DMS 273 treated with DMSO at 0.1 percent for 48 hours (cell line): ENCODE measurements at regions not wholly inside any gene's neighbourhood (a gene's known extent, or its start where the extent isn't known, plus 50 kb on each side); places are given as distances from the start of the nearest gene placed in this dataset.

ENCODE experiments used
- DNase-seq: peaks from one replicate; lab custom pipeline; 2025; lab: John Stamatoyannopoulos, UW

GRCh38 chr16:17861981-17862479, 391.3 kb upstream of the XYLT1 start:
- no peak for DNase-seq

DNA sequence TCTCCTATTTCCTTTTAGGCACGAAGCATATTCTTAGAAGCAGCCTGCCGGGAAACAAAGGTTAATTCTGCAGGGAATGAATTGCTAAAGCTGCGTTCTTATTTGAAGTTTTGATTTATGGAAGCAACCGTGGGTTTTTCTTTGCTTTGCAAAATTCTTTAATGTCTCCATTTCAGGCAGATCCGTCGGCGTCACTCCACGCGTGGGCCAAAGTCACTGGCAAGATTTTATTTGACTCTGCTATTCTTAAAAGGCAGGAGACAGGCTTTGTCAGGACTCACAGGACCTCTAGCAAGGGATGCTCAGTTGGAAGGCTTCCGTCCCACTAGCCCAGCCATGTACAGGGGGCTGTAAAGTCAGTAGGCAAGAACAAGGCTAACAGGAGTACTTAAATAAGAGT, 387.3 kb upstream of the XYLT1 start:
- DNase-seq = no peak

GRCh38 chr16:17853958-17854357, 383.2 kb upstream of the XYLT1 start:
- DNase-seq = no peak

DNA sequence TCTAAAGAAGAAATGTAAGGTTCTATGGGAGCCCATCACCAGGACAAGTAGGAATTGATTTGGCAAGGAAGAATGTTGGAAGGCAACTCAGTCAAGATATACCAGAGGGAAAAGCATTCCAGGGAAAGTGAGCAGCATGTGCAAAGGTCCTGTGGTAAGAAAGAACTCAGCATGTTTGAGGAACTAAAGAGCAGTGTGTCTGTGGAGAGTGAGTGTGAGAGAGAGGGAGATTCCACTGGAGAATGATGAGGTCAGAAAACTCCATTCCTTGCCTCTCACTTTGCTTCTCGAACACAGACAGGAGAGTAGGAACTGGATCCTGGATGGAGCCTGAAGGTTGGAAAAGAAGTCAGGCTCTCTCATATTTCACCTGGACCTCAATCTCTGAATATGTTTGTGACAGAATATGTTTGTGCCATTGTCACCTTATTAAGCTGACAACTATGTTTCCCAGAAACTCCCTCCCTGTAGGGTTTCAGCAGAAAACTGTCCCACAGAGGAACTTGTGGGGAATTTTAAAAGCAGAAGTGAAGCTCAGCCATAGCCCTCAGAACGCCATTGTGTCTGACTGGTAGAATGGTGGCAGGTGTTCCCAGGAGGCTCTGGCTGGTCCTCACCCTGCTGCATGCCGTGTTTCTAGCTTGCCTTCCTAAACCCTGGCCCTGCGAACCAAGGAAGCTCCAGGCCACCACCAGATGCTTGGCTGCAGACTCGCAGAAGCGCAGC, 382.4 kb upstream of the XYLT1 start:
- no peak for DNase-seq

GRCh38 chr16:17850581-17851250, 380.0 kb upstream of the XYLT1 start:
- DNase-seq = peak; percentile 1

- DNase-seq = no peak
Measured at GRCh38 chr16:17847234-17847795, 376.6 kb upstream of the XYLT1 start.

DNA sequence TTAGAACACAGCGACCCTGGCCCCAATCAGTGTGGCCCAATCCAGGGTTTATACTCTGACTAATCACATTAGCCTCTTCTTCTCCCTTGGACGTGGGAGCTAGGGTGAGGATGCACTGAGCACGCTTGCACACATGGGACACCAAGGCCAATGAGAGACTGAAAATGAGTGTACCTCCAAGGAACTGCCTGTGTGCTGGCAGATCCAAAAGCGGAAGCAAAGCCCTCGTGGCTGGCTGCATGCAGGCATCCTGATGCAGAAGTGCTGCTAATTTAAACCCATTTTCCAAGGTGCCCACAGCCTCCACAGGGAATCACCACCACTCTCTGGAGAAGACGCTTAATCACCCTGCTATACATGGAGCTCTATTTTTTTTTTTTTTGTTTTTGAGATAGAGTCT, 375.3 kb upstream of the XYLT1 start:
- DNase-seq = no peak

- no peak for DNase-seq
Measured at GRCh38 chr16:17845031-17845430, 374.3 kb upstream of the XYLT1 start.

GRCh38 chr16:17843905-17844304, 373.1 kb upstream of the XYLT1 start:
- DNase-seq = no peak

GRCh38 chr16:17839907-17840306, 369.1 kb upstream of the XYLT1 start:
- DNase-seq = no peak

DNA sequence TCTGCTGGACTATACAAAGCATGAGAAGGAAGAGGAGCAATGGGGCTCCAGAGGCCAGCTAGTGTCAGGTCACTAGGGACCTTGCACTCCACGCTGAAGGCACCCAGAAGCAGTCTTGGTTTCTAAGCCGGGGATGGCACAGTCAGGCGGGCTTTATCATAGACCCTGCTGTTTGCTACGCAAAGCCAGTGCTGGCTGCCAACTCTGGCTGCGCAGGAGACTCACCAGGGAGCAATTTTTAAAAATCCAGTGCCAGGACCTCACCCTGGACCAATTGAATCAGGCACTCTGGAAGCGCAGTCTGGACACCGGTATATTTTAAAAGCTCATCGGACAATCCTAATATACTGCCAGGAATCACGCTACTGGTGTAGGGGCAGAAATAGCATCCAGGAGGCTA, 368.5 kb upstream of the XYLT1 start:
- DNase-seq = no peak

DNA sequence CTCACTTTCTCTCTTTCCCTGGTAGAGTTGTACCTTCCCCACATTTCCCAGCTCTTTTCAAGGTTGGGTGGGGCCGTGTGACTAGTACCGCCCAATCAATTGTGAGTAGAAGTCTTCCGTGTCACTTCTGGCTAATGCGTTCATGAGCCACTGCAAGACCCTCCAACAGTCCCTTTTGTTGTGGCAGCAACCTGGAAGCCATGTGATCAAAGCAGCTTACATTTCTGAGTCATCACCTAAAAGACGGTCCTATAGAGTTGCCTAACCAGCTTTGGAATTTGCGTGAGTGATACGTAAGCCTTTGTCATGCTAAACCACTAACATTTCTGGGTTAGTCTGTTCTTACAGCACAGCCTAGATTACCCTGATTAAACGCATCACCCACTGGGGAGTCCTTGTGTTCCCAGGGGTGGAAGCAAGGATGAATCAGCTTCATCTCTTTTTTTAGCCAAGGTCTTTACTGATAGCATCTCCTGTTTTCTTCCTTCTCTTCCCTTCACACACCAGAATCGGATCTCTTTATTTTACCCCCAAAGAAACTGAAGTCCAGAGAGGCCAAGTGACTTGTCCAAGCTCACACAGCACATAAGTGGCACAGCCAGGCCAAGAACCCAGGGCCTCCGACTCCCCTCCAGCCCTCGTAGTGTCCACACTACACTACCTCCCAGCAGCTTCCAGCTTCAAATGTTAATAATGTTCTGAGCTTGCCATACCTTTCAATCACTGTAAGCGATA, 366.3 kb upstream of the XYLT1 start:
- no peak for DNase-seq

DNA sequence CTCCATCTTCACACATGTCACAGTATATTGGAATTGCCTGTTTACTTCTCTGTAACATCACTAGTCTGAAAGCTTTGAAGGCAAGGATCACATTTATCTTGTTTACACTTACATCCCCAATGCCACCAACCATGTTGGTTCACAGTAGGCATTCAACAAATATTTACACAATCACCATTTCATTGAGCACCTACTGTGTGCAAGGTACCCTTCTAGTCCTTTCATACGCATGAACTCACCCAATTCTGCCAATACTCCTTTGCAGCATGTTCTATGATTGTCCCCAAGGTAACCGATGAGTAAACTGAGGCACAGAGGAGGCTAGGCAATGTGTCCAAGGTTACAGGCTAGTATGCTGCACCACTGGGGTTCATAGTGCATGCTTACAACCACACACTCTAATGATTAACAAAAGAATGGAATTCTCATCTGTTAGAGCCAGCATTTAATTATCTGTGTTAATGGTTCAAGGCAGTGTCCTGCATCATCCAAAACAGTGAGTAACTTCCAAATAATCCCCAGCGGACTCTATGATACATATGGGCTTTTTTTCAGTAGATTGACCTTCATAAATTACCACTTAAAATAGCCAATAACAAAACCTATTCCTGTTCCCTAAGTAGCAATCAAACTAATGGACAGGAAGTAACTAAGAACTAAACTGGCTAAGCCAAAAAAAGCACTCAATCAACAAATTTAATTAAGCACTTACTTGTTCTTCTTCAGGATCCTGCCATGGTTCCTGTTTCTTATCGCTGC, 364.5 kb upstream of the XYLT1 start:
- DNase-seq = no peak

GRCh38 chr16:17832738-17833137, 362.0 kb upstream of the XYLT1 start:
- no peak for DNase-seq

DNA sequence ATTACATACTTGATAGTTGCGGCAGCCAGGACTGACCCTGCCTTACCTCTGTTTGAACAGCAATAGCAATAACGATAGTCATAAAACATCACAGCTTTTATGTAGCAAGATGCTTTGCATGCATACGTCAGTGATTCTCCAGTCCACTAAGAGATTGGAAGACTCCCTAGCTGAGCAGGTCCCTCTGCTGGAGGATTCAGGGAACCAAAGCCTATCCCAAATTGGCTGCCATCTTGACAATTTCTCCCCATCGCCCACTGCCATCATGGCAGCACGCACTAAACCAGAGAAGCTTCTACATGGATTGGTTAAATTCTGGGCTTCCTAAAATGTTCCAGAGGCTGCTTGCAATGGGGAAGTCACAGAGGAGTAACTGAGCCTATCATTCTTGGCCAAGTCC, 360.6 kb upstream of the XYLT1 start:
- no peak for DNase-seq

GRCh38 chr16:17830651-17831050, 359.9 kb upstream of the XYLT1 start:
- DNase-seq = no peak

DNA sequence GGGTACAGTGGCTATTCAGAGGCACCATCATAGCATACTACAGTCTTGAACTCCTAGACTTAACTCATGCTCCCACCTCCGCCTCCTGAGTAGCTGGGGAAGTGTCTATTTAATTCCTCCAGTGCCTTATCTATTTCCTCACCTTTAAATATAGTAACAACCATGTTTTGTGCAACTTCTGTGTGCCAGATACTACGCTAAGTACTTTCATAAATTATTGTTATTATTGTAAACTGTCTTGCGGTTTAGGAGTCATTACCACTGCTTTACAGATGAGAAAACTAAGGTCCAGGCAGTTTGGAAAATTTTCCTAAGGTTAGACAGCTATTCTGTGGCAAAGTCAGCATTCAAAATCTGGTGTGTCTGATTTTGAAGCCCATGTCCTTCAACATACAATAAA, 359.1 kb upstream of the XYLT1 start:
- DNase-seq = no peak

DNA sequence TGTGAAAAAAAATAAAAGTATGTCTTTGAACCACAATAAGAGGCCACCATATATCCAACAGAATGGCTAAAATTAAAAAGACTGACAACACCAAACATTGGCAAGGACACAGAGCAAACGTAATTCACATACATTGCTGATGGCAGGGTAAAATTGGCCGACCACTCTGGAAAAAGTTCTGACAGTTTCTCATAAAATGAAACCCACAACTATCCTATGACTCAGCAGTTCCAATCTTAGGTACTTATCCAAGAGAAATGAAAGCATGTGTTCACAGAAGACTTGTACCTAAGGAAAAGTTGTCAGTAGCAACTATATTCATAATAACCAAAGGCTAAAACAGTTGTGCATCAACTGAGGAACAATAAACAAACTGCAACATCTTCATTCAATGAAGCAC, 357.3 kb upstream of the XYLT1 start:
- no peak for DNase-seq

GRCh38 chr16:17827313-17827712, 356.6 kb upstream of the XYLT1 start:
- no peak for DNase-seq

DNA sequence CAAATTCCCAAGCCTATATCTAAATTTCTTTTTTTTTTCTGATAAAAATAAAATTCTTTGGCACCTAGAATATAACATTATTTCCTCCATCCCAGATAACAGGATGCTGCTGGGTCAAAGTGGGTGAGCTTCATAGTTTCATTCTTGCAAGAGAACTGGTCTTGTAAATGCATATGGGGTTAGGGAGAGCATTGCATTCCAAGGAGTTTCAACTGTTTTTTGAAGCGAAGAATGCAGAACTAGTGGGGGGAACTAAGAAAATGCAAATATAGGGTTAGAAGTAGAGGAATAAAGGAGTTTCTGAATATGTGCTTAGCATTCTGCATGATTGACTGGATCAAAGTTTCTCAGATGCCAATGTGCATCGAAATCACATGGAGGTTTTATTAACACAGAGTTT, 347.2 kb upstream of the XYLT1 start:
- DNase-seq = no peak

DNA sequence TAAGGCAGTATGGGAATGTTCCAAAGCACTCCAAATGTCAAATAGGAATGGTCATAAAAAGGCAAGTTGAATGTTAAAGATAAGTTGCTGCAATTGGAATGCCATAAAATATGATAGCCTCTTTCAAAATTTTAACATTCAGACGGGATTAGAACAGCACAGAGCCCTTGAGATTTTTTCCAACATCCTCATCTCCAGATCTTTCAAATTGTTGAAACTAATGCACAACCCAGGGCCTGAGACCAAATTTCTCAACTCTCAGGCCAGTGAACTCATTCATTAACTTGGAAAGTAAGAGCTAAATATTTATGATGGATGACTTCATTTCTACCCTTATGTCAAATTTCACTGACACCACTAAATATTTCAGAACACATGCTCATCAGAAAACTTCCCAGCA, 346.5 kb upstream of the XYLT1 start:
- DNase-seq = no peak

GRCh38 chr16:17812771-17813170, 342.0 kb upstream of the XYLT1 start:
- DNase-seq = no peak
